GM19372 (cell line): ENCODE measurements at regions not wholly inside any gene's neighbourhood (a gene's known extent, or its start where the extent isn't known, plus 50 kb on each side); places are given as distances from the start of the nearest gene placed in this dataset.

Experiments used
- ATAC-seq: cut with Tn5 transposase; IDR thresholded peaks from one replicate; pipeline ENCODE4 v1.9.1; 2021; ENCODE audit warnings: mild to moderate bottlenecking, low read depth, moderate library complexity; ENCODE audit not compliant: unreplicated experiment

DNA sequence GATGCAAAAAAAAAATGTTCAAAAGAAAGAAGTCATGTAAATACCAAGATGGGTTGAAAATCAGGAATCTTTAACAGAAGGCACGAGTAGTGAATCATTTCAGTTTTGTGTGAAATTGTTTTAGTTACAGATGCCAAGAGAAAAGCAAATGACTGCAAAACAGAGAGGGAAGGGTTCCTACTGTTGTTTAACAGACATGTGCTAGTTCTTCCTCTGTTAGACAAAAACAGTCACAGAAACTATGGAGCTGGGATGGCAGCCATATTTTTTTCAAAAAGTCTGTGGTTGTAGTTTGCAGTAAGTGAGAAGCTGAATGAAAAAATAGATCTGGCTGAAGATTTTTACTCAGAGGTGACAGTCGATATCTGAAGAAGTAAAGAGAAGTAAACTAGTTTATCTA lies 511.9 kb downstream of the ZIC1 start:
- no peak for ATAC-seq

DNA sequence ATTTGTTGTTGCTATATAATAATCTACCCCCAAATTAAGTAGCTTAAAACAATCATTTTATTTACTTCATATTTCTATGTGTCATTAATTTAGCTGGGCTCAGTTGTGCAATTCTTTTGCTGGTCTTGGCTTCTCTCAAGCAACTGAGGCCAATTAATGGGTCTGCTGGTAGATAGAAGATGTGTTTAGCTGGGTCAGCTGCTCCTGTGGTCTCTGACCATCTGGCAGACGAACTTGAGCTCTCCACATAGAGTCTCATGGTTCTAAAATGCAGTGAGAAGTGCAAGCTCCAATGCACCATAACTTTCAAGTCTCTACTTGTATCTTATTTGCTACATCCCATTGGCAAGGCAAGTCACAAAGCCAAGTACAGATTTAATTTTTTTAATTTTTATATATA lies 515.6 kb downstream of the ZIC1 start:
- no peak for ATAC-seq

DNA sequence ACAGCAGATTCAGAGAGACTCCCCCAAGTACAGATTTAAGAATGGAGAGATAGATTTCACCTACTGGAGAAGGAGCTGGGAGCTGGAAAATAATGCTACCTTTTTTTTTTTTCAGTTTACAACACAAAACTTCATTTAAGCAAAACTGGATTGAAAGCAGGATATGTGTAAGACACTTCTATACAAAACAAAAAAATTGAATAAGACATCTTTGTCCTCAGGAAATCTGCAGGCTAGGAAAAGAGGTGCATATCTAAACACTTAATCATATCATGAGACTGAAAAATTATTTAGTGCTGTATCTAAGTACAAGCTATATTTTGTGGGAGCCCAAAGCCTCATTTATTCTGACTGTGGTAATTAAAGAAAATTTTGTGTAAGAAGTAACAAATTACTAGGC lies 516.1 kb downstream of the ZIC1 start:
- no peak for ATAC-seq

DNA sequence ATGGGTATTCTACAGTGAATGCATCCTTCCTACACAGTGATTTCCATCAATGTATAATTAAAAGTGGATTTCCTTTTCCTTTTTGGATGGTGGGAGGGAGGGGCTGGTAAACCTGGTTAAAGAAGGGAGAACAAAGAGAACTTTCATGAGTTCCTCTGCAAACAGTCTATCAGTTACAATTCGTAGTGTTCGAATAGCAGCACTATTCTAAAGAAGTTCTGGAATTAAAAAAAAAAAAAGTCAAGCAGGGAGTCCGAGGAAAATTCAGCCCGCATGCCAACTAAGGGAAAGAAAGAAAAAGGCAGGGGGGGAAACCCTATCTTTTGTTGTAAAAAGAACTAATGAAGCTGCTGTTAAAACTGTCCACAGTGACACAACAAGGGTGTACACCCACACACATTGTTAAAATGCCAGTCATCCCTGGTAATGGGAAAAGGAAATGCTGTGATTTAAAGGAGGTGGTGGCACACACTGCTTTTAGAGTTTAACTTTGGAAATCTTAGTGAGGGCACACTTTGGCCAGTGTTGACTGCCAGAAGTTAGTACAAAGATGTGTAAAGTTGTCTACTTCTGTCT lies 521.2 kb downstream of the ZIC1 start:
- no peak for ATAC-seq

DNA sequence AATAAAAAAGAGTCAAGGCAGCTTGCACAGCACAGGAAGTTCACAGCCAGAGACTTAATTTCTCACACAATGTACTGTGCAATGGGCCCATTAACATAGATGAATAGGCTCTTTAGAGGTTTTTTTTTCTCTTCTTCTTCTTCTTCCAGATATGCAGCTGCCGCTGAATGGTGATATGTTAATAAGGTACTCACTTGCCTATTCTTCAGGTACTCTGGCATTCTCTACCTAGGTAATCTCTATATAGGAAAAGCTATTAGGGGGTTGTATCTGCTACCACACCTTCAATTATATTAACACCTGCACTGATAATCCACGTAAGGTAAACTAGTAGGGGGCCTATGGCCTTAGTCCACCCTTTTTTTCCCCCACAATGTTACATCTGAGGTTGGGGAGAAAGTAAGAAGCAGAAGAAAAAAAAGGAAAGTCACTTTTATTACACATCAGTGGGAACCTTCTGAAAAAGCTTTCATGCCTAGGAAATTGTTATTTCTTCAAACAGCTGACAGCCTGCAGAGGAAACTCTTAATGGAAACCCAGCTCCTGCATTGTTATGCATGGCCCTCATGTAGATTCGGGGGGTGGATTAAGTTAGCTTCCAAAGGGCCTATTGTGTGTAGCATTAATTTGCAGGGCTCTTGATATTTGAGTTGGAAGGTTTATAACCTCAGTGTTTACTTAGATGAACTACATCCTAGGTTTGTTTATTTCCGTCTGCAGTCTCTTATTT lies 525.5 kb downstream of the ZIC1 start:
- no peak for ATAC-seq

DNA sequence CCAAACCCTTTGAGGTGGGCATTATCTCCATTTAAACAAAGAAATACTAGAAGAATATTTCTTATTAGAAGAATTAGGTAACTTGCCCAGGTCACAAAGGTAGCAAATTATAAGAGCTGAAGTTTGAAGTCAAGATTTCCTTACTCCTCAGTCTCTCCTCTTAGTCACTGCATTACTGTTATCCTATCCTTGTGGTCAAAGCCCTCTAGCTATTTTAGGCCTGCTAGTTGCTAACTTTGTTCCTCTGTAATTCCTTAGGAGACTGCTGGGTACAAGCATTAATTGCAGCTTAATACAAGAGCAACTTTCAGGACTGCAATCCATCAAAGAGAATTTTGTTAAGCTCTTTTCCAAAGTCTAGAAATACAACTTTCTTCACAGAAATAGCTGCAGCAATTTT lies 528.2 kb downstream of the ZIC1 start:
- ATAC-seq, result no peak

DNA sequence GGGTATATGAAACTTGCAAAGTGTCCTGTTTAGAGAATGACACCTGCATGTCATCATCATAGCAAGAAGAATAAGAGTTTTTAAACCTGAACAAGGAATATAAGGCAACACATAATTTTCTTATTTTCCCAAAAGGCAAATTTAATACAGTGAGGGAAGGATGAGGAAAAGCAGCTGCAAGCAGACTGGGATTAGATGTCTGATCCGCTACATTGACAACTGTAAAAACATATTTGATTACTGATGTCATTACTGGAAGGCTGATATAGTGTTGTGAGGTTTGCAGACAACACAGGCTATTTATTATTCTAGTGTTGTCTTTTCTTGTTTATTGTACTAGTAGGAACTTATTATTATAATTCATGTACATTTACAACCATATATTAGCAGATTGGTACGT lies 528.7 kb downstream of the ZIC1 start:
- no peak for ATAC-seq

DNA sequence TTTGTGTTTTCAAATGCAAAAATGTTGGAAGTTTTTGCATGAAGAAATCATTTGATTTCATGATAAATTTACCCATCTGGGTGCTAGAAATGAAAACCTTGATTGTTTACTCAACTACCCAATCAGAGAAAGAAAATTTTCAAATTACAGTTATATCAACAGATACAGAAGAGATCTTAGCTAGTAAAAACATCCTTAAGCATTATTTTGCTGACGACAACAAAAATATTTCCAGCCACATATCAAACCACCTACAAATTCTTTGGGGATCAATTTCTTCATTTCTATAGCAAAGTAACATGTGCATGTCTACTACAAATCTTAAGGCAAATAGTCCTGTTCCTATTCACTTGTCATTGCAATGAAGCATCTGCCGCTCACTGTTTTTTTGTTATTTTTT lies 530.3 kb downstream of the ZIC1 start:
- ATAC-seq, result no peak

DNA sequence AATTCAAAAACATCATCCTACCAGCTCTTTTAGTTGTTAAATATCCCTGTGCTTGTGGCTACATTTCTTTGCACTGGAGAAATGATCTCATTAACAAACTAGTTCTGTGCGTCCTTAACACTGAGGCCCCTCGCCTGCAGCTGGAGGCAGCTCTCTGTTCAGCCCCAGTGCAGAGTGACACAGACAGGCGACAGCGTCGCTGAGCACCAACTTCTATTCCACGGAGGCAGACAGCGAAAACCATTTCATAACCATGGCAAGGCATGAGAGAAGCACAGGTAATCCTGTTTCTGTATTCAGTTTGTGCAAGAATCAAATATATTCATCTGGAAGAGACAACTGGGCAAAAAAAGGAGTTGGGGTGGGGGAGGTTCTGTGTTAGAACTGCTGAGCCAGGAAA lies 530.7 kb downstream of the ZIC1 start:
- ATAC-seq, result no peak

DNA sequence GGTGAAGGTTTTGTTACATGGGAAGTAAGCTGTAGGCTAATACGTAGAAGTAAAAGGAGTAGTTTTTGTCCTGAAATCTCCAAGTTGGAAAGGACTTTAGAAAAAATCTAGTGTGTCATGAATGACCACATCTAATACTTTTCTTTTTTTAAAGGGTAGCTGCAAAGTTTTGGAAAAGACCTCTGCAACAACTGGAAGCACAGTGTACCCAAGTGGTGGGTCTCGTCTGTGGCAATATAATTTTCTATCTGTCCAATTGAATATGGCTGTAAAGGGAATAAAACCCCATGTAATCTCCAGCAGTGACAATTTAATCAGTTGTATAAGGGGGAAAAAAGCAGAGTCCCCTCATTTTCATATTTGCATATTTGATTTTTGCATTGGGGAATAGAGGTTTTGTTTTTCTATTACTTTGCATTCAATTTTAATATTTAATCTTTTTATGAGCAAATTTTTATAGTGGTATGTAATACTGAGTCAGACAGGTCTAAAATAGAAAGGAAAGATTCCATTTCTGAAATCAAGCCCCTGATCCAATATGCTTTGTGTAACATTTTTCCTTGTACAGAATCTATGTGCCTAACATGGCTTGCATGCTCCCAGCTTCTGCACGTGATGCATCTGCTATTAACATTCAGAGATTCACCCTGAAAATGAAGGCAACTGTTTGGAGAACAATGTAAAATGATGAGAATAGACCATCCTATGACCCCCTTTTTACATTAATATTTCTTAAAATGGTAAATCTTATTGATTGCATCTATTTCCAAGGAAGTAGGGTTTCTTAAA lies 531.4 kb downstream of the ZIC1 start:
- no peak for ATAC-seq

DNA sequence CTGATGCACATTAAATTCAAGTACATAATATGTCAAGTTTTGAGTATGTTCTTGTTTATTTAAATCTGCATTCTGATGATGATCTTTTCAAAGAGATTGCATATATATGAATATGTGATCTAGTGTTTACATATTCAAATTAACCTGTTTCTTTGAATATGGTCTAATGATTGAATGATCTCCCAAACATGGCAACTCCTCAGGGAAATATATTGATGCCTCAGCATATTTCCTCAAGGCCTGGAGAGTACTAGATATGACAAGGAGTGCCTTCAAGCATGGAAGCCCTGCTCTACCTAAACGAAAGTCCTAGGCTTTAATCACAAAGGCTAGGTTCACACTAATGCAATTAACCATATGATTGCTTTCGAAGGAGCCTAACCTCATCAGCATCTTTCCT lies 532.8 kb downstream of the ZIC1 start:
- no peak for ATAC-seq

DNA sequence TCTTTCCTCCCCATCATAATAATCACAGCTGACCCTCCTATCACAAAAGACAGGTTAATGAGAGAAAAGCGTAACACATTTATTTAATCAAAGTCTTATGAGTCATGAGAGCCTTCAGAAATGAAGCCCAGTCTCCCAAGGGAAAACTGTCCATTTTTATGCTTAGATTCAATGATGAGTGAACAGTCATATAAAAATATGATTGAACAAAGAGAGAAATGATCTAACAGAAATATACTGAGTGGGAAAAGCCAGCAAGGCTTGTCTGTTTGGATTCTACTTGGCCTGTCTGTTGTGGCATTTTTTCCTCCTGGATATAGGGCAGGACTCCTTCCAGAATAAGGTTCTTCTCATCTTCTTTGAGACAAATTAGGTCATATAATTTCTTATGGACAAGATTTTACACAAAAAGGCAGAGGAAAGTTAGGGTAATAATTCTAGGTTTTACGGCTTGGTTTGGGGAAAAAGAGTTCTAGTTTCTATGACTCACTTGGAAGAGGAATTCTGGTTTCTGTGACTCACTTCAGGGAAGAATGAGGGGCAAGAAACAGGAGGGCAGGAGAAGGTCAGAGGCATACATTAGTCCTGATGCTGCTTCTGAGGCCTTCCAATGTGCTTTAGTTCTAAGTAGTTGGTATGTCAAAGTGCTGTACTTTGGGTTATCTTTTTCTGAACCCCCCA lies 534.2 kb downstream of the ZIC1 start:
- no peak for ATAC-seq

DNA sequence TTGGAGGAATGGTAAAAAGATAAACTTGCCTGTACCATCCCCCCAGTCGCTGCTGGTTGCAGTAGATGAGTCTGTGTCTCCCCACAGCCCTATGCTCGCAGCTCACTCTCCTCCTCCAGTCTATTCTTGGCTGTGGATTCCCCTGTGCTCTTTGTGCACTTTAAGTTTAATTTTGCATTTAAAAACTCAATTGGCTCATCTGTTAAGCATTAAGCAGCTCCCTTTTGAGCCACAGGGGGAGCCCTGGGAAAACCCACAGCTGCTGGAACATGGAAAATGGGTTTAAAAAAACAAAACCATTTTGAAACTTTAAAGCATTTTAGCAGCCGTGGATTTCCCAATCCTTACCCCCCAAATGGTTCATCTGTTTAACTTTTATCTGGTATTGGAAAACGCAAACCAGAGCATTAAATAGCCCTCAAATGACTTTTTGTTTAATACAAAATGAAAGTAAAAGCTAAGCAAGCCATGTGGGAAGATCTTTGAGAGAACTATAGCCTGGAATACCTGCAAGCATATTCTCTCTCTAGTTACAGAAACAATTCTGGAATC lies 536.9 kb downstream of the ZIC1 start:
- peak; percentile 63 for ATAC-seq

DNA sequence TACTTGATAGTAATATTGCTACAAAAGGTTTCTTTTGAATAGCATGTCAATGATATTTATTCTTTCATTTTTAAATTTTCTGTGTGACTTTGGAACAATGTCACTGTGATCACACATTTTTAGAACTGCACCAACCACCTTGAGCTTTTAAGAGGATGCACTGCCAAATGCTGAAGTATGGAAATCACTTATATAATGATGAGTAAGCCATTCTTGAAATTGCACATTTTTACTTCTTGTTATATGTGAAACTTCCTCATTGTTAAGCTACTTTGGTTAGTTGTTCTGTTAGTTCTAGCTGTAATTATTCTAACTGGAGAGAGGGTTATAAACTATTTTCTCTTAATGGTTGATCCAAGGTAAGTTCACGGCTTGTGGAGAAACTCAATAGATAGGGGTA lies 547.5 kb downstream of the ZIC1 start:
- no peak for ATAC-seq

DNA sequence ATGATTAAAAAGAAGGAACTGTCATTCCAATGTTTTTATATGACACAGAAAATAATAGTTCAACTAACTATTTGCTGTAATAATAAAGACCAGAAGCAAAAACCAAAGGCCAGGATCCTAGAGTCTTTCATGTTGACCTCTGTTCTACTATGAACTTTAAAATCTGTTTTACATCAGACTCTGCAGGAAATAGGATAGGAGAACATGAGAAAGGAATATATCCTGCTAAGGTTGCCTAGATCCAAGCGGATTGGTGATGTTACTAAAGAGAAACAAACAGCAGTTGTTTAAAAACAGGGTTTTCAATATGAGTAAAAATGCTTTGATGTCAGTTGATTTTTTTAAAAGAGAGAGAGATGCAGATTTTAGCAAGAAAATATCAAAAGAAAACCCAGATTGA lies 549.6 kb downstream of the ZIC1 start:
- ATAC-seq, result no peak

DNA sequence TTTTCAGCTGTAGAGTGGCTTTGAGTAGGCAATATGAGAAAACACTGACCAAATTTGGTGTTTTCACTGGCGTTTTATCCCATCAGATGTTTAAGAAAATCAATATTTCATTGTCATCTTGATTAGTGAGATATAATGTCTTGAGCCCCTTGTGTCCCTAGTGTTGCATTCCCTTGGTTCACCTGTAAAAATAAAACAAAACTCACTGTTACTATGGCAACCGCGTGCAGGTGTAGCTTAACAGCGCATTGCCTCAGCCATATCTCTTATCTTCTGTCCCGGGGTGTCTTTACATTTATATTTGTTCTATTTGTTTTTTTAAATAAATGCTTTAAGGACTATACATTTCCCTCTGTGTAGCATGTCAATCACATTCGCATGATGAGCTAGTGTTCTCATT lies 551.6 kb downstream of the ZIC1 start:
- no peak for ATAC-seq

DNA sequence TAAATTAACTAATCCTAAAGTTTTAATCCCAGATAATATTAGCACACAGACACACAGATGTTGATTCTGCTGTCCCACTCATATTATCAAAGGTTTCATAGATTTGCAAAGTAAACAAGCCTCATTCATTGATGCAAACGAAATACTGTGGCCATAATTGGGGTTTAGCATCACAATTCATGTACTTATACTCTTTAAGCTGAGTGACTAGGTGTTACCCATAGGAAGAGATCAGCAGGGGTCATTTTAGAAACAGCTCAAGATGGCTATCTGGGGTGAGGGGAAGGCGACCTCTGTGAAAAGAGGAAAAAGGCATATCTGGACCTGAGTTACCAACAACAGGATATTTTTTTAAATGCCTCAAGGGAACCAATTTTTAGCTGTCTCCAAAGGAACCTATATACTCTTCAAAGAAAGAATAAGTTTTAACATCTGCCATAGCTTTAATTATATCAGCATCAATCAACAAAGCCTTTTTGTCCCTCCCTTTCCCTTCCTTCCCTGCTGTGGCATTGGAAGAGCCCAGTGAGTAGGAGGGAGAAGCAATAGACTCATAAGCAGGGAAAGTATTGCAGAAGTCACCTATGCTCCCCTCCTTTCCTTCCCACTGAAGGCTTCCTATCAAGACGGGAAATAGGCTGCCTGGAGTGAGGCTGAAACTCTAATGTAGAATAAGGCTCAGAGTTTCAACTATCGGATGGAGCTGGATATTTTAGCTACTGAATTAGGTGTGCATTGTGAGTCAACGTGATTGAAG lies 553.4 kb downstream of the ZIC1 start:
- no peak for ATAC-seq

DNA sequence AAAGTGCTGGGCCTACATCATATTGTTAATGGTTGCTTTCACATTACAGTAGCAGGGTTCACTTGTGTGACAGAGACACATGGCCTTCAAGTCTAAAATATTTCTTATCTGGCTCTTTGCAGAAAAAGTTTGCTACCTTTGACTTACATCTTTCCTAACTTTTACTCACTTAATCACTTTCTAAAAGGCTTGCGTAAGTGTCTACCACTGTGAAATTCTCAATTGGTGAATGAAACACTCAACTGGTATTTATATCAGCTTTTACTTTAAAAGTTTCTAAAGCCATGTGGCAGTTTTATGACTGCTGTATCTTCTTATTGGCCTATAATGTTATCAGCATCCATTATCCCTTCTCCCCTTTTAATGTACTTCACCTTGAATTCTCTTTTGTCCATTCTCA lies 554.5 kb downstream of the ZIC1 start:
- no peak for ATAC-seq

DNA sequence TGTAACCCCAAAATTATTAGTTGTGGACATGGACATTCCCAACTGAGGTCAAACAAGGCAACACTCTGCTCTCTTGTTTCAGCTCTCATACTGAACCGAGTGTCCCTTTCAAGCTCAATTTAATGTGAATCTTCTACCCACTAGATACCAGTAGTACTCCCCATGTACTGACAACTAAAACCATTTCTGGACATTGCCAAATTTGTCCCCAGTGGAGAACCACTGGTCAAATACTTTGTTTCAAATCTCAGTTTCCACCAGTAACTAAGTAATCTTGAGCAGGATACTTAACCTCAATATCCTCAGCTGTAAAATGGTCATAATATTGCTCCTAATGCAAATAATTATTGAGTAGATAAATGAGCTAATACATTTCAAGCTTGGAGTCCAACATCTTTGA lies 566.0 kb downstream of the ZIC1 start:
- ATAC-seq, result no peak

DNA sequence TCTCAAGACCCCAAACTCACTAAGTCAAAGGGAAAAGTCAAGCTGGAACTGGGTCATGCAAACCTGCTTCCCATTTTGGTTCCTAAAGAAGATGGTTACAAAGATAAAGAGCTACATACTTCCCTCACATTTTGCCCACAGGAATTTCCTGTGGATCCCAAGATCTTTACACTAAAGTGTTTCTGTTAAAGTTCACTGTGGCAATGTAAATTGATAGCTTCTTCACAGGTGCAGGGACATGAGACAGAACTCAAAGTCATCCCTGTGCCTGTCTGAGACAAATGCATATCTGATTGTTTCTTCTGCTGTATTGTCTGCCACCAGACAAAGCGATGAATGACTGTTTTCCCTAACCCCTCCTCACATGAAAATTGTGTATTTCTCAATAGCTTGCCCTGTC lies 567.8 kb downstream of the ZIC1 start:
- ATAC-seq, result no peak
